ENCODE measurements at regions not wholly inside any gene's neighbourhood (a gene's known extent, or its start where the extent isn't known, plus 50 kb on each side); places are given as distances from the start of the nearest gene placed in this dataset.
A peak's percentile ranks its signal among the peaks of the same experiment; 100 is the strongest.

- H3K4me3 ChIP-seq (replicated peaks in 1 of 2; ENCODE audit: low read depth in 1 of 2, low read length in 2 of 2), result no peak overlapping the region
- ATAC-seq (no peak), DNase-seq (ENCODE audit: low read depth, low spot score) (no peak)
- ChIA-PET POLR2A (no interaction called here), RAD21 (ENCODE audit: low non-redundant PET in 1 of 2, low total read pairs in 2 of 2, uncharacterized antibody in 2 of 2, unreplicated experiment in 2 of 2) (no interaction called here), CTCF (no interaction called here)
- TF ChIP-seq RAD21 (IDR thresholded peaks at IDR 0.05; ENCODE audit: low read depth) (no peak), TCF7L2 (IDR thresholded peaks at IDR 0.05; ENCODE audit: borderline replicate concordance, extremely low read depth, insufficient read depth, insufficient read length) (no peak), FOSL1 (IDR thresholded peaks at IDR 0.05; ENCODE audit: low read depth) (no peak), POLR2AphosphoS5 (IDR thresholded peaks at IDR 0.05; ENCODE audit: low read depth, low read length) (no peak), POLR2A (IDR thresholded peaks at IDR 0.05; ENCODE audit: borderline replicate concordance, extremely low read depth, insufficient read depth, insufficient read length) (no peak), EZH2 (IDR thresholded peaks at IDR 0.05) (no peak), ZFX (IDR thresholded peaks at IDR 0.05) (no peak), JUND (IDR thresholded peaks at IDR 0.05) (no peak), REST (IDR thresholded peaks at IDR 0.05; ENCODE audit: low read depth) (no peak), CEBPB (IDR thresholded peaks at IDR 0.05; ENCODE audit: low read depth) (no peak), ZNF274 (IDR thresholded peaks at IDR 0.05; ENCODE audit: low read depth, low read length) (no peak)
- H3K27me3 ChIP-seq (ENCODE audit: insufficient read depth, low read length), result no peaks in the 10 kb centered on the region
- 0 out of 4 replicates have a peak, but pooled peaks cover 0 to 4% of the 10 kb centered on the region in 2 experiments for H3K4me1 ChIP-seq (ENCODE audit: control insufficient read depth in 1 of 2, insufficient read depth in 2 of 2, low read length in 2 of 2)
- no peak overlapping the region for H3K9ac ChIP-seq (ENCODE audit: low read length)
- no peaks in the 10 kb centered on the region for H4K20me1 ChIP-seq (ENCODE audit: insufficient read depth)
- no peaks in the 10 kb centered on the region for H3K9me3 ChIP-seq (ENCODE audit: control insufficient read depth in 1 of 2, insufficient read depth in 1 of 2, low read depth in 1 of 2, low read length in 2 of 2)
- H3K27ac ChIP-seq (ENCODE audit: low read depth, low read length), result no peak overlapping the region
- no peak overlapping the region for H3K4me2 ChIP-seq (ENCODE audit: low read length)
- no peaks in the 10 kb centered on the region for H3K36me3 ChIP-seq (ENCODE audit: control insufficient read depth in 1 of 2, insufficient read depth in 2 of 2, low read length in 2 of 2)
- peak overlapping the region; percentile 46 for H2AFZ ChIP-seq (ENCODE audit: low read depth, low read length, poor library complexity, severe bottlenecking)
- no TSS peak for BruUV-seq (replicated peaks)
- intact Hi-C loops (cut with micrococcal nuclease), result no loop called here
- H3K79me2 ChIP-seq (ENCODE audit: insufficient read depth, low read length), result no peaks in the 10 kb centered on the region
- H3K9me2 ChIP-seq (ENCODE audit: insufficient read depth), result no peaks in the 10 kb centered on the region
Observed at GRCh38 chr2:146584316-146584715, 1260.5 kb upstream of the ACVR2A start.
